ENCODE measurements at regions not wholly inside any gene's neighbourhood (a gene's known extent, or its start where the extent isn't known, plus 50 kb on each side); places are given as distances from the start of the nearest gene placed in this dataset.

GRCh38 chr16:55988013-55988412 lies 112.8 kb upstream of the CES5A start:
- peaks cover 0 to 4% (median 0%) of the 10 kb centered on the region in 8 donors for H3K9me3 ChIP-seq
- peaks cover 0 to 7% (median 0%) of the 10 kb centered on the region in 7 donors for H3K27me3 ChIP-seq (replicated peaks in 1 of 7)
- intact Hi-C loops (cut with DNase I; ENCODE audit: low total_unique reads) = no loop called here
- H3K36me3 ChIP-seq = no peaks in the 10 kb centered on the region
- H3K27ac ChIP-seq = no peak overlapping the region
- 87 to 92% (median 88%) methylated on average over 1 of the region's 1 CpG for WGBS, 5 donors
- no peaks in the 10 kb centered on the region for H3K4me1 ChIP-seq
- H3K4me3 ChIP-seq = no peak overlapping the region
- DNase-seq = no peak
- TF ChIP-seq POLR2A (IDR thresholded peaks at IDR 0.05) (no peak), POLR2AphosphoS5 (IDR thresholded peaks at IDR 0.05) (no peak), CTCF (IDR thresholded peaks at IDR 0.05 in 8 of 11, conservative IDR thresholded peaks at IDR 0.05 in 3 of 11) (no peak)

GRCh38 chr16:55982597-55982996 lies 107.4 kb upstream of the CES5A start:
- Histone ChIP-seq H3K4me1 (no peaks in the 10 kb centered on the region), H3K9me3 (no peaks in the 10 kb centered on the region), H3K27me3 (replicated peaks in 1 of 7) (no peaks in the 10 kb centered on the region), H3K36me3 (no peaks in the 10 kb centered on the region), H3K4me3 (no peak overlapping the region), H3K27ac (no peak overlapping the region)
- TF ChIP-seq POLR2AphosphoS5 (IDR thresholded peaks at IDR 0.05) (no peak), POLR2A (IDR thresholded peaks at IDR 0.05) (no peak), CTCF (IDR thresholded peaks at IDR 0.05 in 8 of 11, conservative IDR thresholded peaks at IDR 0.05 in 3 of 11) (no peak)
- no peak for DNase-seq
- intact Hi-C loops (cut with DNase I; ENCODE audit: low total_unique reads) = no loop called here
- WGBS, 5 donors = 65 to 80% (median 78%) methylated on average over 1 of the region's 1 CpG

- Histone ChIP-seq H3K4me3 (no peak overlapping the region), H3K9me3 (no peaks in the 10 kb centered on the region), H3K36me3 (no peaks in the 10 kb centered on the region), H3K4me1 (no peaks in the 10 kb centered on the region), H3K27ac (no peak overlapping the region), H3K27me3 (replicated peaks in 1 of 7) (no peaks in the 10 kb centered on the region)
- no peak for DNase-seq
- 72 to 87% (median 81%) methylated on average over 2 of the region's 2 CpGs for WGBS, 5 donors
- intact Hi-C loops (cut with DNase I; ENCODE audit: low total_unique reads) = no loop called here
- no peak for TF ChIP-seq CTCF (IDR thresholded peaks at IDR 0.05 in 8 of 11, conservative IDR thresholded peaks at IDR 0.05 in 3 of 11)
- no peak for TF ChIP-seq POLR2A (IDR thresholded peaks at IDR 0.05)
- TF ChIP-seq POLR2AphosphoS5 (IDR thresholded peaks at IDR 0.05) = no peak
These were observed 106.4 kb upstream of the CES5A start for GRCh38 chr16:55981557-55981956.

GRCh38 chr16:55976815-55977214 lies 101.6 kb upstream of the CES5A start:
- TF ChIP-seq POLR2AphosphoS5 (IDR thresholded peaks at IDR 0.05) = no peak
- TF ChIP-seq CTCF (IDR thresholded peaks at IDR 0.05 in 8 of 11, conservative IDR thresholded peaks at IDR 0.05 in 3 of 11) = no peak
- TF ChIP-seq POLR2A (IDR thresholded peaks at IDR 0.05) = no peak
- H3K36me3 ChIP-seq = no peaks in the 10 kb centered on the region
- no peak overlapping the region for H3K27ac ChIP-seq
- no peak overlapping the region for H3K4me3 ChIP-seq
- WGBS, 5 donors = 29 to 39% (median 37%) methylated on average over 2 of the region's 2 CpGs
- no peaks in the 10 kb centered on the region for H3K9me3 ChIP-seq
- intact Hi-C loops (cut with DNase I; ENCODE audit: low total_unique reads) = no loop called here
- H3K27me3 ChIP-seq (replicated peaks in 1 of 7) = no peaks in the 10 kb centered on the region
- DNase-seq = no peak
- H3K4me1 ChIP-seq = no peaks in the 10 kb centered on the region

Data from spleen (tissue), 11 donors.